Iris pigment epithelial cell (primary cell): ENCODE measurements at regions not wholly inside any gene's neighbourhood (a gene's known extent, or its start where the extent isn't known, plus 50 kb on each side); places are given as distances from the start of the nearest gene placed in this dataset.
"Not testable (repeated sequence)": the region's sequence is repeated elsewhere in the genome, so short reads cannot be mapped to it uniquely, and the experiment has no call there.

Experiments used
- DNase-seq: peaks from one replicate; pipeline ENCODE4 v3.0.0-alpha.2; 2011; ENCODE audit warnings: low read depth

DNA sequence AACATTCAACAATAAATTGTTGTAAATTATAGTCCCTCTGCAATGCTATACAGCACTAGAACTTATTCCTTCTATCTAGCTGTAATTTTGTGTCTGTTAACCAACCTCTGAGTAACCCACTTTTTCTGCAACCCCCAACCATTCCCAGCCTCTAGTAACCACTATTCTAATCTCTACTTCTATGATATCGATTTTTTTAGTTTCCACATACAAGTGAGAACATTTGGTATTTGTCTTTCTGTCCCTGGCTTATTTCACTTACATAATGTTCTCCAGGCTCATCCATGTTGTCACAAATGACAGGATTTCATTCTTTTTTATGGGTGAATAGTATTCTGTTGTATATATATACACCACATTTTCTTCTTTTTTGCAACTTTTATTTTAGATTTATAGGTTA, 147.6 kb downstream of the MAIP1 start:
- DNase-seq, result no peak

DNA sequence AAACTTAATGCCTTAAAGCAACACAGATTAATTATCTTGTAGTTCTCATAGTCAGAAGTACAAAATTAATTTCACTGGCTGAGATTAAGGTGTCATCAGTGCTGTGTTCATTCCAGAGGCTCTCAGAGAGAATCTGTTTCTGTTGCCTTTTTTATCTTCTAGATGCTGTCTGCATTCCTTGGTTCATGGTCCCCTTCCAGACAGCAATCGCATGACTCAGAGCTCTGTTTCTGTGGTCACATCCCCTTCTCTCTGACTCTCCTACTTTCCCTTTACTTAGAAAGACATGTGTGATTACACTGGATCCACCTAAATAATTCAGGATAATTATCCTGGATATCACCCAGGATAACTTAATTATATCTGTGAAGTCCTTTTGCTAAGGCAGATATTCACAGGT, 148.6 kb downstream of the MAIP1 start:
- DNase-seq, result peak; percentile 84

DNA sequence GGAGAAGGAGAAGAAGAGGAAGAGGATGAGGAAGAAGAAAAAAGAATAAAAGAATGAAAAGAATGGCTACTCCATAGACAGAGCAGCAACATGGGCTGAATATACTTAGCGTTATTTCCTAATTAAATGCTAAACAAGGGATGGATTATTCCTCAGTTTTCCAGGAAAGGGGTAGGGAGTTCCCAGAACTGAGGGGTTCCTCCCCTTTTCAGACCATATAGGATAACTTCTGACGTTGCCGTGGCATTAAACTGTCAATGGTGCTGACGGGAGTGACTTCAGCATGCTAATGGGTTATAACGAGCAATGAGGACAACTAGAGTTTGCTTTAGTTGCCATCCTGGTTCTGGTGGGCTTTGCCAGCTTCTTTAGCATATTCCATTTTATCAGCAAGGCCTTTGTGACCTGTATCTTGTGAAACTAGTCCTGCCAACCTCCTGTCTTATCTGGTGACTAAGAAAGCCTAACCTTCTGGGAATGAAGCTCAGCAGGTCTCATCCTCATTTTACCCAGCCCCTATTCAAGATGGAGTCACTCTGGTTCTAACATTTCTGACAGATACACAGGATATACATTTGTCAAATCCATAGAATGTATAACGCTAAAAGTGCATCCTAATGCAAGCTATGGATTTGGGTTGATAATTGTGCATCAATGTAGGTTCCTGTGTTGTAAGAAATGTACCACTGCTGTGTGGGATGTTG, 152.3 kb downstream of the MAIP1 start:
- no peak for DNase-seq

DNA sequence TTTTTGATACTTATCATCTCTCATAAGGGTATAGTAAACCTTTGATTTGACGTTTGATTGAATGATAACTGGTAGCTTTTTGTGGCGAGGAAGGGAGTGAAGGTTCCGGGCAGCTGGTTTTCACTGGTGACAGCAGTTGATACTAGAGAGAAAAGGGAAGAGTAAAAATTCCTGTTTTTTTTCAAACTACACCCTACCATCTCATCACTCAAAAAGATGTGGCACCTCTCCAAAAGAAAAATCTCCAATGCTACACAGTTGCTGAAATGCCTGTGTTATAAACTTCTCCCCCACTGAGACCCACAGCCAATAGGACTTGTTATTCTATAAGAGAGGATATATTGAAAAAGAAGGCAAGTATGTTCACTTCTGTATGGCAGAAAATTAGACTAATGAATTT, 154.0 kb downstream of the MAIP1 start:
- no peak for DNase-seq

DNA sequence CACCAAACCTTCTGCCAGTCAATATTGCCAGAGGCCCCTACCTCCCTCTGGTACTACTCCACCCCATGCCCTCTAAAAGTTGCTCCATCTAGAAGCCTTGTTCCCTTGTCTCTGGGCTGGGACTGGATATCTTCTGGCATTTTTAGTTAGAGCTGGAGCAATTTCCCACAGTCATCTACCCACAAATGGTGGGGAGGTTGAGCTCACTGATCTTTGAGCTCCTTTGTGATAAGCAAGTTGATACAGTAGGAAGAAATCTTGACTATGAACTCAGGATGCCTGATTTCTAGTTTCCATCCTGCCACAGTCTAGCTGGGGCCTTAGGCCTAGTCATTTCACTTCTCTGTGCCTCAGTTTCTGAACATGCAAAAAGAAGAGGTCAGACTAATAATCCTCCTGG, 155.0 kb downstream of the MAIP1 start:
- DNase-seq, result no peak

DNA sequence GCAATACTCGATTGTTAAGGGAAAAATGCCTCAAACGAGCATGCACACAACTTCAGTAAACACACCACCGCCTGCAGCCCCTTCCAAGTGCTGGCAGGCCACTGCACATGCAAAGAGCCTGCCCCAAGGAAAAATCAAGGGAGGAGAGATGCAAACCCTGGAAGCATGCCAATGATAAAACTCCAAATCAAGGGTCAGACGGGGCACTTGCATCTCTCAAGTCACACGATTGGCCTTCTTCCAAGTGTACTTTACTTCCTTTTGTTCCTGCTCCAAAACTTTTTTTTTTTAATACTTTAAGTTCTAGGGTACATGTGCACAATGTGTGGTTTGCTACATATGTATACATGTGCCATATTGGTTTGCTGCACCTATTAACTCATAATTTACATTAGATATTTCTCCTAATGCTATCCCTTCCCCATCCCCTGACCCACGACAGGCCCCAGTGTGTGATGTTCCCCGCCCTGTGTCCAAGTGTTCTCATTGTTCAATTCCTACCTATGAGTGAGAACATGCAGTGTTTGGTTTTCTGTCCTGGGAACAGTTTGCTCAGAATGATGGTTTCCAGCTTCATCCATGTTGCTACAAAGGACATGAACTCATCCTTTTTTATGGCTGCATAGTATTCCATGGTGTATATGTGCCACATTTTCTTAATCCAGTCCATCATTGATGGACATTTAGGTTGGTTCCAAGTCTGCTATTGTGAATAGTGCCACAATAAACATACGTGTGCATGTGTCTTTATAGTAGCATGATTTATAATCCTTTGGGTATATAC, 157.8 kb downstream of the MAIP1 start:
- not testable (repeated sequence) for DNase-seq

DNA sequence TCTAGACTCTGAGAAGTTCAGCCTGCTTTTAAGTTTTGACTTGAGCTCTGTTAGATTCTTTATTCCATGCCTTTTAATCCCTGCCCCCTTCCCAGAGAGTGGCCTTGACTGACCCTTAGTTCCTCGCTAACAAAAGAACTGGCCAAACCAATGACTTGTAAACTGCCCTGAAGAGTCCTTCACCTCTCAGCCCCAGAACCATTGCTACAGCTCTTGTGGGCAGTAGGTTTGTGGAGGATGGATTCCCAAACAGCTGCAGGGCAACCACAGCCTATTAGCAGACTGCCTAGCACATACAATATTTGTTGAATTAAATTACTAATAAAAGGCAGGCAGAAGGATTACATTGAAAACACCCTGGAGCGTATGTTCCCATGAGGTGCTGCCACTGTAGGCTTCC, 163.9 kb downstream of the MAIP1 start:
- DNase-seq, result no peak

DNA sequence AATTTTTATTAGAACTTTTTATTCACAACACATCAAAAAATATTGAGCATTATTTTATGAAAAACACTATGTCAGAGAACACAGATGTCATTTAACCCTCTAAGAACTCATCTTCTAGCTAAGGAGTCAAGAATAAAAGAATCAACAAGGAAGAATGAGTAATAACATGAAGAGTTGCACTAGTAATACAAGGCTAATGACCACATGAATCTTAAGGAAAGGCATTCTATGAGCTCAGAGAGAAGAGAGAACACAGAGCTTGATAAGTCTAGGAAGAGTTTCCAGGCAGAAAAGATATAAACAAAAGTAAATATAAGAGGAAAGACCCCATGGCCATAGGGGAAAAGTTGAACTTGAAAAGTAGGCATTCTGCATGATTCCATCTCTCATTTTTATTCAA, 166.5 kb downstream of the MAIP1 start:
- DNase-seq, result peak; percentile 53

DNA sequence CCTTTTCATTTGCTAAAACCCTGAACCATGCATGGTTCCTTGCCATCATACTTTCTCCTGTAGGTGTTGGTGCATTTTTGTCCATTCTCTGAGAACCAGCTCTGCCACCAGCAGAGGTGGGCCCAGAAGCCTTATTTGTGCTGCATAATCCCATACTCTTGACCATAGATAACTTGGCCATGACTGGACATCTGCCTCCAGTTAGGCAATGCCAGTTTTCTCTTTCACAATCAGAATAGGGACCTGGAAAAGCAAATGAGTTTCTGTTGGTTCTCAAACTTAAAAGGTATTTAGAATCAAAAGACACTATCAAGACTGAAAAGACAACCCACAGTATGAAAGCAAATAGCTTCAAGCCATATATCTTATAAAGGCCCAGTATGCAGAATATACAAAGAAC, 167.3 kb downstream of the MAIP1 start:
- DNase-seq, result peak; percentile 18

DNA sequence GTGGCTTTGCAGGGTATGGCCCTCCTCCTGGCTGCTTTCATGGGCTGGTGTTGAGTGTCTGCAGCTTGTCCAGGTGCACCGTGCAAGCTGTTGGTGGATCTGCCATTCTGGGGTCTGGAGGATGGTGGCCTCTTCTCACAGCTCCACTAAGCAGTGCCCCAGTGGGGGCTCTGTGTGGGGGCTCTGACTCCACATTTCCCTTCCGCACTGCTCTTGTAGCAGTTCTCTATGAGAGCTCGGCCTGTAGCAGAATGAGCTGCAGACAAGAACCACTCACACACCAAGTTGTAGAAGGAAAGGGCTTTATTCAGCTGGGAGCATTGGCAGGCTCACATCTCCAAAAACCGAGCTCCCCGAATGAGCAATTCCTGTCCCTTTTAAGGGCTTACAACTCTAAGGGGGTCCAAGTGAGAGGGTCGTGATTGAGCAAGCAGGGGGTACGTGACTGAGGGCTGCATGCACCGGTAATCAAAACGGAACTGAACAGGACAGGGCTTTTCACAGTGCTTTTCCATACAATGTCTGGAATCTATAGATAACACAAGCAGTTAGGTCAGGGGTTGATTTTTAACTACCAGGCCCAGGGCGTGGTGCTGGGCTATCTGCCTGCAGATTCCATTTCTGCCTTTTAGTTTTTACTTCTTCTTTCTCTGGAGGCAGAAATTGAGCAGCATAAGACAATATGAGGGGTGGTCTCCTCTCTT, 169.4 kb downstream of the MAIP1 start:
- DNase-seq, result not testable (repeated sequence)

DNA sequence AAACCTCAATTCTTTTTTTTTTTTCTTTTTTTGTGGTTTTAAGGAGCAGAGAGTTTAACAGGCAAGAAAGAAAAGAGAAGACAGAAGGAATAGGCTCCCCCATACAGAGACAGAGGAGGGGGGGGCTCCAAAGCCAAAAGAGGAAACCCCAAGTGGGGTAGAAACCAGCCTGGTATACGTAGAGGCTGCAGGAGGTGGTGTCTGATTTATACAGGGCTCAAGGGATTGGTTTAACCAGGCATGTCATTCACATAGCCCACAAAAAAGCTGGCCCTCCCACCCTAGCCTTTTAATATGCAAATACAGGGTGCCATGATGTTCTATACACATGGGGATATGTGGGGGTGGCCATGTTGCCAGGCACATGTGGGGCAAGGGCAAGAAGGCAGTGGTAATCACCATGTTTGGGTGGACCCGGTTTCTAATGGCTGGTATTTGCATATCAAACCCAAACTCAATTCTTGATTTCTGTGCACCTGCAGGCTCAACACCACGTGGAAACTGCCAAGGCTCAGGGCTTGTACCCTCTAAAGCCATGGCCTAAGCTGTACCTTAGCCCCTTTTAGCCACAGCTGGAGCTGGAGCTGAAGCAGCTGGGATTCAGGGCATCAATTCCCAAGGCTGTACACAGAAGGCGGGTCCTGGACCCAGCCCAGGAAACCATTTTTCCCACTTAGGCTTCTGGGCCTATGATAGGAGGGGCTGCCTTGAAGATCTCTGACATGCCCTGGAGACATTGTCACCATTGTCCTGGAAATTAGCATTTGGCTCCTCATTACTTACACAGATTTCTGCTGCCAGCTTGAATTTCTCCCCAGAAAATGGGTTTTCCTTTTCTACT, 170.3 kb downstream of the MAIP1 start:
- no peak for DNase-seq

DNA sequence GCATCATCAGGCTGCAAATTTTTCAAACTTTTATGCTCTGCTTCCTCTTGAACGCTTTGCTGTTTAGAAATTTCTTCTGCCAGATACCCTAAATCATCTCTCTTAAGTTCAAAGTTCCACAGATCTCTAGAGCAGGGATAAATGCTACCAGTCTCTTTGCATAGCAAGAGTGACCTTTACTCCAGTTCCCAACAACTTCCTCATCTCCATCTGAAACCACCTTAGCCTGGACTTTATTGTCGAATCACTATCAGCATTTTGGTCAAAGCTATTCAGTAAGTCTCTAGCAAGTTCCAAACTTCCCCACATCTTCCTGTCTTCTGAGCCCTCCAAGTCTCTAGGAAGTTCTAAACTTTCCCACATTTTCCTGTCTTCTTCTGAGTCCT, 170.9 kb downstream of the MAIP1 start:
- not testable (repeated sequence) for DNase-seq

DNA sequence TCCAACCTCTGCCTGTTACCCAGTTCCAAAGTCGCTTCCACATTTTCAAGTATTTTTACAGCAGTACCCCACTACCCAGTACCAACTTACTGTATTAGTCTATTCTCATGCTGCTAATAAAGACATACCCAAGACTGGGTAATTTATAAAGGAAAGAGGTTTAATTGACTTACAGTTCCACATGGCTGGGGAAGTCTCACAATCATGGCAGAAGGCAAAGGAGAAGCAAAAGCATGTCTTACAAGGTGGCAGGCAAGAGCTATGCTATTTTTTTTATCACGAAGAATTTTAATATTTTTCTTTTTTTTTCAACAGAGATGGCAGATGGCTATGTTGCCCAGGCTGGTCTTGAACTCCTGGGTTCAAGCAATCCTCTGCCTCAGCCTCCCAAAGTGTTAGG, 171.3 kb downstream of the MAIP1 start:
- not testable (repeated sequence) for DNase-seq

DNA sequence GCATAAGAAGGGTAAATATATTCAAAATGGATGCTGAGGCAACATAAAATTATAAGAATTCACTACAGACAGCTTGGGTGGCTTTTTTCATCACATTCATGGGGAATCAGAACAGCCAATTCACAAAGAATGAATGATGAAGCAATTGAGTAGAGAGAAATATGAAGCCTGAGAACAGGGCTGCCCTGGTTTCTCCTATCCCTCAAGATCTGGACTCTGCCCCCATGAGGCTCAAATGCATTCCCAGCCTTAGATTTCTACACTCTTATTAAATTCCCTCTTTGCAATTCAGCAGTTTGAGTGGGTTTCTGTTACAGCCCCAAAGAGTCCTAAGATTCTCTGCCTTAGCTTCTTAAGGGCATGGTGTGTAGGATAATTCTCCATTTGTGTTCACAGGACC, 172.5 kb downstream of the MAIP1 start:
- DNase-seq, result peak; percentile 89

DNA sequence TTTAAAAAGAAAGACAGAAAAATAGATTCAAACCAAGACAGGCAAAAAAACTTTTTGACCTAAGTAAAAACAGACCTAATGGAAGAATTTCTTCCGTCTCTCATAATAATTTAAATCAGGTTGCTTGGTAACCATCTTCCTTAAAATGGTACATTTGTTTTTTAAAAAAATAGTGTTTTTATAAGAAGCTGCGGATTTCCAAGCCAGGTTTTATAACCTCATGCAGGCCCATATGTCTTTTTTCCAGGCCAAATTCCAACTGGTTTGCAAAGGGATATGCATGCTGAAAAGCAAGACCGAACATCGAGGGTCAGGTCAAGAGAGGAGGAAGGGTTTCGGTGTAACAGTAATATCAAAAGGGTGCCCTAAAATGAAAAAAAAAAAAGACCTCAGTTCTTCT, 172.9 kb downstream of the MAIP1 start:
- no peak for DNase-seq

DNA sequence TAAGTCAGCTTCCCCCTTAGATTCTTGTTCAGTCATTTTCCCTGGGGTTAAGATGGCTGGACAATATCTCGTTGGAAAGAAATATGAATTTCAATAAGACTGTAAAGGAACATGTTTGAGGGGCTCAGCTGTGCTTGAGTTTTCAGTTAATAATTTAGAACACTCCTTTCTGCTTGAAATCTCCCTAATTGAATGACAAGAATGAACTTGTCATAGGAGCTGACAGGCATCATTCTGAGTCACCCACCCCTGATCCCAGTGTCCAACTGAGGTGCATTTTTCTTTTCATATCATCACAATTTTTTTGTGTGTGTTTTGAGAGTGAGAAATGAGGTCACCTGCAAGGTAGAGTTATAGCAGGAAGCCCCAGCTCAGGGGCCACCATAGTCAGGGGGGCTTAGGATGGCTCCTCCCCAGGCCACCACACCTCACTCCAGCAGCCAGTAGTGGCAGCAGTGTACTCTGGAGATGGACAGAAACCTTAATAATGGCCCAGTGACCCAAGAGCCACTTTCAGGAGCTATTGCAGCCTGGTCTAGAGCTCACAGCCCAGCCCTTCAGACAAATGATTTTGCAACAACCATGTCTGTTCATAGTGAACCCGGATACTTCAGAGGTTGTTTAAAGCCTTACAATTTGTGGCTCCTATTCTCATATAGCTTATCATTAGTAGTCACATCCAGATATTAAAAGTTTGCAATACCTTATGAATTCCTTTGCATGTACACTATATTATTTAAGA, 174.5 kb downstream of the MAIP1 start:
- no peak for DNase-seq

DNA sequence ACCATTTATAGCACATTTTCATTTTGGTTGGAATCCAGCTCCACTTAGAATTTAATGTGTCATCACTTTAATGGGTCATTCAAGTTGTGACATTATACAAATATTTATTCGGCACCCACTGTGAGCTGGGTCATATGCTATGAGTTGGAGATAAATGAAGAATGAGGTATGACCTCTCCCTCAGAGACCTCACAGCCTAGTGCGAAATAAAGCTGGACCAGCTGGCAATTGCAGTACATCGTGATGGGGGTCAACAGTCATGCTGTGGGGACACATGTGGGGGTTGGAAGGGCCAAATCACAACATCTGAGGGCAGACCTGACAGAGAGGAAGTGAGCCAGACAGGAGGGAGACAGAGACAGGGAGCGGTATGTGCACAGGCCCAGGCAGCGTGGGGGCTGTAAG, 175.4 kb downstream of the MAIP1 start:
- peak; percentile 15 for DNase-seq

DNA sequence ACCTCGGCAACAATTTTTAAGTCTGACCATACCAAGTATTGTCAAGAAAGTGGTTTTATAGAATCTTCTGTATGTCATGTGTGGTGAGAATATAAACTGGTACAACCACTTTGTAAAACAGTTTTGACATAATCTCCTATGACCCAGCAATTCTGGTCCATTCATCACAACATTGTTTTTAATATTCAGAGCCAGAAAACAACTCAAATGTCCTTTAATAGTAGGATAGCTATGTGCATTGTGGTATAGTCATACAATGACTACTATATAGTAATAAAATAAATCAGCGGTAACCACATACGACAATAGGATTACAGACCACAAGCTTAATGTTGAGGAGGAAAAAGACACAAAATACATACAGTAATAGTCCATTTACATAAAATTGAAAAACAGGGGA, 175.2 kb upstream of the SPATS2L start:
- DNase-seq, result no peak

DNA sequence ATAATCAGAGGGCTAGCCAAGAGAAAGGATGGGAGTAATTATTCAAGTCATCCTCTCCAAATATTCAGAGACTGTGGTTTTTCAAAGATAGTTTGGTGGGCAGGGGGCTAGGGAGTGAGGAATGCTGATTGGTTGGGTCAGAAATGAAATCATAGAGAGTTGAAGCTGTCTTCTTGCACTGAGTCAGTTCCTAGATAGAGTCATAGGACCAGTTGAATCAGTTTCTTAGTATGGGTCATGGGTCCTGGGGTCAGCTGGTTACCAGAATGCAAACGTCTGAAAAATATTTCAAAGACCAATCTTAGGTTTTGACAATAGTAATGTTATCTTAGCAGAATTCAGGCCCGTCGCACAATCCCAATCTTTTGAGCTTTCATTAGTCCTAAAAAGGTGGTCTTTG, 171.4 kb upstream of the SPATS2L start:
- no peak for DNase-seq

DNA sequence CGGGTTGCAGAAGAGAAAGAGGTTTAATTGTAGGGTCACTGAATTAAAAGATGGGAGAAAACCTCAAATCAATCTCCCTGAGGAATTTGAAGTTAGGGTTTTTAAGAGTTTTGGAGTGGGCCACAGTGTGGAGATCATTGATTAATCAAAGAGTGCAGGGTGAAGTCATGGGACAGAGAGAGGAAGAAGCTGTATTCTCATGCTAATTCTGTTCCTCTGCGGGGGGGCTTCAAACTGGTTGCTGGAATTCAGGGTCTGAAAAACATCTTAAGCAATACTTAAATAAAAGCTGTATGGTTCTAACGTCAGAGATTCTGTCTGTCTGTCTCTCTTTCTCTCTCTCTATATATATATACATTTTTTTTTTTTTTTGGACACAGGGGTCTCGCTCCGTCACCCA, 169.8 kb upstream of the SPATS2L start:
- DNase-seq, result no peak

DNA sequence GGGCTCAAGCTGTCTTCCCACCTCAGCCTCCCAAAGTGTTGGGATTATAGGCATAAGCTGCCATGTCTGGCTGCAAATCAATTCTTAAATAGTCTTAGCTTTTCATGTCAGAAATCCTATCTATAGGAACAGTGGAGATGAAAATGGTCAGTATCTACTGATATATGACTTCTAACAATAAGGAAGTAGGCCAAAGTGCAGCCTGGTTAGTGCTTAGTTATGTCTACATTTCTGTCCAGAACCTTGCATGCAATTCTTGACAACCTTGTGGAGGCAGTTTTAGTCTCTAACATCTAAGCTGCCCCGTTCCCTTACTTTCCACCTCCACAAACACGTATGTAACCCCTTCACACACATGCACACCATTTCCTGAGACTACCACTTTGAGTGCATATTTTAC, 169.2 kb upstream of the SPATS2L start:
- DNase-seq, result no peak

DNA sequence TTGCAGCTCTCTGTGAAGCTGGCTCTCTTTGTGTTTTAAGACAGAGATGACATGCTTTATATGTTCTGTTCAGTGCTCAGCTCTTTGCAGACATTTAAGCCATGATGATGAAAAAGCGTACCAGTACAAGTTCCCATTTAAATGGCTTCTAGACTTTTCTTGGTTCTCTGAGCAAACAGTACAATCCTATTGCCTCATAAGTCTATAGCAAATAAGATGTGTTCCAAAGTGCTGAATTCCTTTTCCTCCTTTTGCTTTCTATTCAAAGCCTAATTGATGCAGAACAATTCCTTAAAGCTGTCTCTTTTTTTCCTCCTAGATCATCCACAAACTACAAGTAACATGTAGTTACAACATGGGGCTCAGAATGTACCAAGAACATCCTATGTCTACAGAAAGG, 168.8 kb upstream of the SPATS2L start:
- DNase-seq, result no peak
